ENCODE measurements at regions not wholly inside any gene's neighbourhood (a gene's known extent, or its start where the extent isn't known, plus 50 kb on each side); places are given as distances from the start of the nearest gene placed in this dataset.
"Not testable (repeated sequence)": the region's sequence is repeated elsewhere in the genome, so short reads cannot be mapped to it uniquely, and the experiment has no call there.

- DNase-seq (ENCODE audit: low spot score) (no peak), FAIRE-seq (no peak)
Measured at GRCh38 chr4:175033162-175033561, 115.0 kb downstream of the ADAM29 start.

- FAIRE-seq = no peak
Measured at GRCh38 chr4:175034007-175034406, 115.8 kb downstream of the ADAM29 start.

GRCh38 chr4:175034986-175035705 lies 117.0 kb downstream of the ADAM29 start:
- DNase-seq (ENCODE audit: low spot score) (no peak), FAIRE-seq (no peak)

More at GRCh38 chr4:175034007-175034406, 115.8 kb downstream of the ADAM29 start:
- no peak for DNase-seq (ENCODE audit: low spot score)

- no peak for FAIRE-seq
- DNase-seq (ENCODE audit: low spot score) = peak; percentile 15
Measured at GRCh38 chr4:175035905-175036304, 117.7 kb downstream of the ADAM29 start.

- no peak for FAIRE-seq
- no peak for DNase-seq (ENCODE audit: low spot score)
Measured at GRCh38 chr4:175048111-175048784, 130.1 kb downstream of the ADAM29 start.

- DNase-seq (ENCODE audit: low spot score) (no peak), FAIRE-seq (no peak)
Measured at GRCh38 chr4:175048906-175049305, 130.7 kb downstream of the ADAM29 start.

- FAIRE-seq (no peak), DNase-seq (ENCODE audit: low spot score) (no peak)
Measured at GRCh38 chr4:175051974-175052373, 133.8 kb downstream of the ADAM29 start.

GRCh38 chr4:175054980-175055379 lies 136.8 kb downstream of the ADAM29 start:
- DNase-seq (ENCODE audit: low spot score) (no peak), FAIRE-seq (no peak)

GRCh38 chr4:175062183-175062592 lies 144.0 kb downstream of the ADAM29 start:
- no peak for FAIRE-seq
- no peak for DNase-seq (ENCODE audit: low spot score)

- DNase-seq (ENCODE audit: low spot score) (no peak), FAIRE-seq (no peak)
Measured at GRCh38 chr4:175065228-175065627, 147.1 kb downstream of the ADAM29 start.

- DNase-seq (ENCODE audit: low spot score) = no peak
Measured at GRCh38 chr4:175066923-175067627, 148.9 kb downstream of the ADAM29 start.

GRCh38 chr4:175068266-175068665 lies 150.1 kb downstream of the ADAM29 start:
- DNase-seq (ENCODE audit: low spot score) = no peak
- FAIRE-seq = no peak

More at GRCh38 chr4:175066923-175067627, 148.9 kb downstream of the ADAM29 start:
- FAIRE-seq = no peak

GRCh38 chr4:175070444-175070843 lies 152.3 kb downstream of the ADAM29 start:
- DNase-seq (ENCODE audit: low spot score) (no peak), FAIRE-seq (no peak)

GRCh38 chr4:175071123-175071522 lies 153.0 kb downstream of the ADAM29 start:
- no peak for DNase-seq (ENCODE audit: low spot score)

GRCh38 chr4:175087145-175087544 lies 169.0 kb downstream of the ADAM29 start:
- FAIRE-seq (no peak), DNase-seq (ENCODE audit: low spot score) (no peak)

More at GRCh38 chr4:175071123-175071522, 153.0 kb downstream of the ADAM29 start:
- no peak for FAIRE-seq

- FAIRE-seq (no peak), DNase-seq (ENCODE audit: low spot score) (no peak)
Measured at GRCh38 chr4:175090116-175090515, 172.0 kb downstream of the ADAM29 start.

- DNase-seq (ENCODE audit: low spot score) = no peak
Measured at GRCh38 chr4:175091649-175092048, 173.5 kb downstream of the ADAM29 start.

GRCh38 chr4:175092114-175092513 lies 174.0 kb downstream of the ADAM29 start:
- DNase-seq (ENCODE audit: low spot score) (no peak), FAIRE-seq (no peak)

More at GRCh38 chr4:175091649-175092048, 173.5 kb downstream of the ADAM29 start:
- no peak for FAIRE-seq

GRCh38 chr4:175093055-175093454 lies 174.9 kb downstream of the ADAM29 start:
- FAIRE-seq; DNase-seq (ENCODE audit: low spot score): not testable (repeated sequence)

GRCh38 chr4:175103403-175103802 lies 185.2 kb downstream of the ADAM29 start:
- DNase-seq (ENCODE audit: low spot score) (no peak), FAIRE-seq (no peak)

GRCh38 chr4:175106301-175106700 lies 188.1 kb downstream of the ADAM29 start:
- no peak for DNase-seq (ENCODE audit: low spot score)

GRCh38 chr4:175109933-175110332 lies 191.8 kb downstream of the ADAM29 start:
- no peak for FAIRE-seq
- DNase-seq (ENCODE audit: low spot score) = no peak

More at GRCh38 chr4:175106301-175106700, 188.1 kb downstream of the ADAM29 start:
- FAIRE-seq = no peak
